Mesothelial cell of epicardium (in vitro differentiated cells): ENCODE measurements at regions not wholly inside any gene's neighbourhood (a gene's known extent, or its start where the extent isn't known, plus 50 kb on each side); places are given as distances from the start of the nearest gene placed in this dataset.

Source experiments
- DNase-seq, 2 experiments: peaks; one replicate each; pipeline ENCODE4 v3.0.0; 2021; ENCODE audit warnings: low spot score in 2 of 2; ENCODE audit not compliant: unreplicated experiment in 2 of 2
- H3K27ac Mint-ChIP-seq: 2 replicates; pipeline ENCODE4 v1.8.0; 2021; ENCODE audit warnings: mixed read lengths
- H3K27me3 Mint-ChIP-seq: 2 replicates; pipeline ENCODE4 v1.8.0; 2021; ENCODE audit warnings: low read depth, mixed read lengths
- H3K36me3 Mint-ChIP-seq: 2 replicates; pipeline ENCODE4 v1.8.0; 2021; ENCODE audit warnings: mixed read lengths
- H3K4me1 Mint-ChIP-seq: 2 replicates; pipeline ENCODE4 v1.8.0; 2021; ENCODE audit warnings: mixed read lengths
- H3K4me3 Mint-ChIP-seq: 2 replicates; pipeline ENCODE4 v1.8.0; 2021; ENCODE audit warnings: mild to moderate bottlenecking, moderate library complexity, mixed read lengths
- H3K9me3 Mint-ChIP-seq: 2 replicates; pipeline ENCODE4 v1.8.0; 2021; ENCODE audit warnings: mixed read lengths
- TF ChIP-seq, protein P1 (sequence below): fragments of 200-600 bp; sonication (generic); IDR thresholded peaks from one replicate; pipeline ENCODE4 v1.5.0; 2021; ENCODE audit warnings: antibody characterized with exemption; ENCODE audit not compliant: unreplicated experiment

DNA sequence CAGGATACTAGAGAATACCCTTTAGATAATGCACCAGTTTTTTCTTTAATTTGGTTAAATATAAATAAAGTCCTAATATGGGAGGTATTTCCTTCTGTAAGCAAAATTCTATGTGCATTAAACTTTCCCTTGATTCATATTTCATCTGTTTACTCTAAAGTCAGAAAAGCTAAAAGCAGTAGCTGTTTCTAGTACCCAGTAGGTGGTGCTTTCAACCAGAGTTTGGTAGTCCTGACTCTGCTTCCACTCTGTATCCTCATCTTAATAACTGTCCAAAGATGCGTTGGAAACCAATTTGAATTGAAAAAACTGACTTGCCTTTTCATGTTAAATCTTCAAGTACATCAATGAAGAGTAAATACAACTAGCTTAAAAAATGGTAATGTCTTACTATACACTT is 1065.2 kb downstream of the JRKL start:
- TF ChIP-seq, protein P1, sequence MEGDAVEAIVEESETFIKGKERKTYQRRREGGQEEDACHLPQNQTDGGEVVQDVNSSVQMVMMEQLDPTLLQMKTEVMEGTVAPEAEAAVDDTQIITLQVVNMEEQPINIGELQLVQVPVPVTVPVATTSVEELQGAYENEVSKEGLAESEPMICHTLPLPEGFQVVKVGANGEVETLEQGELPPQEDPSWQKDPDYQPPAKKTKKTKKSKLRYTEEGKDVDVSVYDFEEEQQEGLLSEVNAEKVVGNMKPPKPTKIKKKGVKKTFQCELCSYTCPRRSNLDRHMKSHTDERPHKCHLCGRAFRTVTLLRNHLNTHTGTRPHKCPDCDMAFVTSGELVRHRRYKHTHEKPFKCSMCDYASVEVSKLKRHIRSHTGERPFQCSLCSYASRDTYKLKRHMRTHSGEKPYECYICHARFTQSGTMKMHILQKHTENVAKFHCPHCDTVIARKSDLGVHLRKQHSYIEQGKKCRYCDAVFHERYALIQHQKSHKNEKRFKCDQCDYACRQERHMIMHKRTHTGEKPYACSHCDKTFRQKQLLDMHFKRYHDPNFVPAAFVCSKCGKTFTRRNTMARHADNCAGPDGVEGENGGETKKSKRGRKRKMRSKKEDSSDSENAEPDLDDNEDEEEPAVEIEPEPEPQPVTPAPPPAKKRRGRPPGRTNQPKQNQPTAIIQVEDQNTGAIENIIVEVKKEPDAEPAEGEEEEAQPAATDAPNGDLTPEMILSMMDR: no peak
- no peak for DNase-seq
- no peaks in the 10 kb centered on the region for H3K4me1 Mint-ChIP-seq
- no peak overlapping the region for H3K27ac Mint-ChIP-seq
- peaks cover 2% of the 10 kb centered on the region for H3K27me3 Mint-ChIP-seq
- no peak overlapping the region for H3K4me3 Mint-ChIP-seq
- no peaks in the 10 kb centered on the region for H3K9me3 Mint-ChIP-seq
- H3K36me3 Mint-ChIP-seq: peaks cover 3% of the 10 kb centered on the region

DNA sequence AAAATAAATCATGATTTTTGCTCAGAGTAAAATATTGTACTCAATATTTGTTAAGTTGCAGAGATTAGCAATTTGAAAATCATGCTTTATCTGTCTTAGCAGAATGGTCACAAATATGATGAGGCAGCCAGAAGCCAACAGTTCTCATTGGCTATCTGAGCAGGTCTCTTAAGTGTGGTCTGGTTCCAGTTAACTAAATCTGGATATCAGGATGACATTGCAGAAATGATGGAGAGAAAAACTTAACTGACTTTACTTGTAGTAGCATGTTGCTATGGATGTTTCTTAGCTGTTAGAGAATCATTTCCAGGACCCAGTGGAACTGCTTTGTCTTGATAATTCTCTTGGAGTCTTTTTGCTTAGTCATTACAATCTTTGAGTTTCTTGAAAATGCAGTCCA is 1070.3 kb downstream of the JRKL start:
- H3K27me3 Mint-ChIP-seq: no peaks in the 10 kb centered on the region
- DNase-seq: no peak
- peaks cover 12% of the 10 kb centered on the region for H3K36me3 Mint-ChIP-seq
- H3K4me3 Mint-ChIP-seq: no peak overlapping the region
- TF ChIP-seq, protein P1: no peak
- H3K4me1 Mint-ChIP-seq: peaks cover 2% of the 10 kb centered on the region
- peak overlapping the region; percentile 19 for H3K27ac Mint-ChIP-seq
- peaks cover 25% of the 10 kb centered on the region for H3K9me3 Mint-ChIP-seq

DNA sequence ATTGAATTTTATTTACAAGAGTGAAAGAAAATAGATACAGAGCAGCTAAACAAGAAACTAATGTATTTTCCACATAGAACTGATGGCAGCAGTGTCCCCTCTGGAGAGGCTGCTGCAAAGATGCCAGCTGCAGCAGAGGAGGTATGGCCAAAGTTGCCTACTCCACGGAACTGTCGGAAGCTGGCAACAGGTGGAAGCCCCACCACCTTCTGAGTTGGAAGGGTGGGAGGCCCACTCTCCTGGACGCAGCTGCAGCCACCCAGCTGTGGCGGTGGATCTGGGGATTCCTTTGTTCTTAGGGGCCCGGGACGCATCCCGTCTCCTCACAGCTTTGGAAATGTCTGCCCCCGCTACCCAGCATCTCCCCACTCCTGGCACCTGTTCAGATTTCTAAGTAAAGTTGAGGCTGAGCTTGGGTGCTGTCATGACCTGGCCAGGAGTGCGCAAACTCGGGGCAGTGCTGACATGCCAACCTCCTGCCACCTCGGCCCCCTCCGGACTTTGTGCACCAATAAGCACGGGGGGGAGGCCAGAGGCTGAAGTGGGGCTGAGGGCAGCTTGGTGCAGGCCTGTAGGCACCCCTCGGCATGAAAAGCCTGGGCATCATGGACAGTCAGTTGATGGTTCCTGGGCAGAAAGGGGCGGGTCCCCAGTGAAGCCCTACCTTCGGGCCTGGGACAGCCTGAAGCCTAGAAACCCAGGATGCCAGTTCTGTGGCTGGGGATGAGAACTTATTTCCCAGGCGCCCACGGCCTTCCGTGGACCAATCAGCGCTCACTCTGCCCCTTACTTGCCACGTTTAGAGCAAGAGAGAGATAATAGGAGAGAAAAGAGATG is 1071.4 kb downstream of the JRKL start:
- Mint-ChIP-seq H3K27me3 (no peaks in the 10 kb centered on the region), H3K36me3 (peaks cover 9% of the 10 kb centered on the region), H3K4me1 (peaks cover 2% of the 10 kb centered on the region), H3K9me3 (peaks cover 26% of the 10 kb centered on the region), H3K4me3 (no peak overlapping the region), H3K27ac (peak overlapping the region; percentile 21)
- TF ChIP-seq, protein P1: no peak
- no peak for DNase-seq

DNA sequence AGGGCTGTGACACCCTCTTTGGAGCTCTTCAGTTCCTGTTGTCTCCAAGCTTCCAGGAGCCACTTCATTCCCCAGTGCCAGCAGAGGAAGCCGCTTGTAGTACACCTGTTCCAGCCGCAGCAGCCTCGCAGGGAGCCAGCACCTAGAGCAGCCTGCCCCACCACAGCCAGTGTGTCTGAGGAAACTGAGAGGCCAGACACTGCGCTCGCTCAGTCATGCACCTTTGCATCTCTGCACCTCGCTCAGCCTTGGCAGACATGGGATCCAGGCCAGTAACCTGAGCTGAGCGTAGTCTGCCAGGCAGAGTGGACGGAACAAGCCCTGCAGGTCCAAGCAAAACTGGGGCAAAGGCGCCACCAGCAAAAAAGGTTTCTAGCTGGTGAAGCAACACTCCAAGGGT is 1072.1 kb downstream of the JRKL start:
- H3K27ac Mint-ChIP-seq: no peak overlapping the region
- H3K36me3 Mint-ChIP-seq: peaks cover 9% of the 10 kb centered on the region
- H3K27me3 Mint-ChIP-seq: no peaks in the 10 kb centered on the region
- DNase-seq: no peak
- H3K4me3 Mint-ChIP-seq: no peak overlapping the region
- TF ChIP-seq, protein P1: no peak
- peaks cover 26% of the 10 kb centered on the region for H3K9me3 Mint-ChIP-seq
- peaks cover 2% of the 10 kb centered on the region for H3K4me1 Mint-ChIP-seq

DNA sequence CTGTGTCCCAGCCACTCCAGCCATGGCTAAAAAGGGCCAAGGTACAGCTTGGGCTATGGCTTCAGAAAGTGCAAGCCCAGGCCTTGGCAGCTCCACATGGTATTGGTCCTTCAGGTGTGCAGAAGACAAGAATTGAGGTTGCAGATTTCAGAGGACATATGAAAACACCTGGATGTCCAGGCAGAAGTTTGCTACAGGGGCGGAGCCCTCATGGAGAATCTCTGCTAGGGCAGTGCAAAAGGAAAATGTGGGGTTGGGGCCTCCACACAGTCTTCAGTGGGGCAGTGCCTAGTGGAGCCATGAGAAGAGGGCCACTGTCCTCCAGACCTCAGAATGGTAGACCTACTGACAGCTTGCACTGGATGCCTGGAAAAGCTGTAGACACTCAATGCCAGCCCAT is 1074.1 kb downstream of the JRKL start:
- TF ChIP-seq, protein P1: no peak
- Mint-ChIP-seq H3K27ac (no peak overlapping the region), H3K9me3 (peaks cover 34% of the 10 kb centered on the region), H3K4me3 (no peak overlapping the region), H3K27me3 (no peaks in the 10 kb centered on the region), H3K4me1 (peaks cover 2% of the 10 kb centered on the region), H3K36me3 (peaks cover 9% of the 10 kb centered on the region)
- no peak for DNase-seq

DNA sequence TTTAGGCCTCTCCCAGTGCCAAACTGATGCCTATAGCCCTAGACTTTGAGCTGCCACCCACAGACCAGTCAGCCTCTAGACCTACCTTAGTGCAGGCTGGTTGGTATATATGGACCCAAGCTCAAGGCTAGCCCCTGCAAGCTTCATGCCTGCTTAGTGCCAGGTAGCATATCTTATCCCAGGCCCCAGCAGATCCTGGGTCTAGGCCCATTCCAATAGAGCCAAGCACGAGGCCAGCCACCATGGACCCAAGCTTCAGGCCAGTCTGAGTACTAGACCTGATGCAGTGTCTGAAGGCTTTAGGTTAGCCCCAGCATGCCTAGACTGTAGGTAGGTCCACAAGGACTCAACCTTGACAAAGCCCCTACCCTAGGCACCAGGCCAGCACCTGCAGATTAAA is 1081.7 kb downstream of the JRKL start:
- H3K27ac Mint-ChIP-seq: no peak overlapping the region
- H3K9me3 Mint-ChIP-seq: peaks cover 51% of the 10 kb centered on the region
- TF ChIP-seq, protein P1: no peak
- no peaks in the 10 kb centered on the region for H3K4me1 Mint-ChIP-seq
- H3K4me3 Mint-ChIP-seq: no peak overlapping the region
- H3K27me3 Mint-ChIP-seq: no peaks in the 10 kb centered on the region
- DNase-seq: no peak
- peaks cover 18% of the 10 kb centered on the region for H3K36me3 Mint-ChIP-seq
